HG02678 (cell line): ENCODE measurements at regions not wholly inside any gene's neighbourhood (a gene's known extent, or its start where the extent isn't known, plus 50 kb on each side); places are given as distances from the start of the nearest gene placed in this dataset.

ENCODE experiments used
- ATAC-seq: cut with Tn5 transposase; IDR thresholded peaks from one replicate; pipeline ENCODE4 v1.9.1; 2021; ENCODE audit warnings: mild to moderate bottlenecking, moderate library complexity; ENCODE audit not compliant: unreplicated experiment

DNA sequence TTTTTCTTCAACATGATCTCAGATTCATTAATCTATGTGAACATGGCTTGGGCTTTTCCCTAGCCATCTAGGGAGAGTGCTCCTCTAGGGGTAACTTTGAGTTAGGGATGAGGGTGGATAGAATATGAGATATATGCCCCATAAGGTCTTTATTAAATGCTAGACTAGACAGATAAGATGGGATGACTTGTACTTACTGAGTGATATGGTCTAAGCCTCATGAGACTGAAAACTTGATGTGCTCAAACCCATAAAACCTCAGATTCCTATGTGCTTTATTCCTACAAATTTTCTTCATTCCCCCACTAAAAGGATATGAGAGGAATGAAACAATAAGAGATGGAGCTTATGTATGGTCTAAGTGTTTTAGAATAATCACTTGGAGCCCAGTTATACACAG is 386.6 kb downstream of the YTHDC2 start:
- ATAC-seq = no peak

DNA sequence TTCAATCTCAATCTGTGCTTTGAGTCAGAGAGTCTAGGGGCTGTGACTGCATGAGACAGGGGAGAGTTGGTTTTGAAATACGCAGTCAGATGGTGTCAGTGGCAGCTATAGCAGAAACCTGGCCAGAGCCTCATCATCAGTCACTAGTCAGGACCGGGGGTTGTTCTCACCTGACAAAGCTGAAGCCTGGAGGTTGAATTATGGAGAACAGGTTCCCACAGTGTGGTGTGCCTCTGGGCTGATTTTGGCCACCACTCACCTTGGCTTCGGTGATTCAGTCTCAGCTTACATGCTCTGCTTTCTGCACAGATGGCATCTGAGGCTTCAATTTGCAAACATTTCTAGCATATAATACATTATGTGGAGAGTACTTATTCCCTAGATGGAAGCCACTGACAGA is 387.3 kb downstream of the YTHDC2 start:
- ATAC-seq = no peak

DNA sequence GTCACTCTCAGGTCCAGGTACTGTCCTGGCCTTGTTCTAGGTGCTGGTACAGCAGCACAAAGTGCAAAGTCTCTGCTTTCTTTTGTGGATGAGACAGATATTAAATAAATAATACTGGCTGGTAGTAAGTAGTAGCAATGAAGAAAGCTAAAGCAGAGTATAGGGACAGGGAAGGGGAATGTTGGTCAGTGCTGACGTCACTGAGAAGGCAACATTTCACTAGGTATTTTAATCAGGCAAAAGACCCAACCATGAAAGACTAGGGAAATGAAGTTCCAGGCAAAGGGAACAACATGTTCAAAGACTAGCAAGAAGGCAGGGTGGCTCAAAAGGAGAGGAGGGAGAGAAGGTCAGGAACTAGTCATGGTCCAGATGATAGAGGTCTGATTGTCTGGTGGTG is 388.2 kb downstream of the YTHDC2 start:
- ATAC-seq = no peak

DNA sequence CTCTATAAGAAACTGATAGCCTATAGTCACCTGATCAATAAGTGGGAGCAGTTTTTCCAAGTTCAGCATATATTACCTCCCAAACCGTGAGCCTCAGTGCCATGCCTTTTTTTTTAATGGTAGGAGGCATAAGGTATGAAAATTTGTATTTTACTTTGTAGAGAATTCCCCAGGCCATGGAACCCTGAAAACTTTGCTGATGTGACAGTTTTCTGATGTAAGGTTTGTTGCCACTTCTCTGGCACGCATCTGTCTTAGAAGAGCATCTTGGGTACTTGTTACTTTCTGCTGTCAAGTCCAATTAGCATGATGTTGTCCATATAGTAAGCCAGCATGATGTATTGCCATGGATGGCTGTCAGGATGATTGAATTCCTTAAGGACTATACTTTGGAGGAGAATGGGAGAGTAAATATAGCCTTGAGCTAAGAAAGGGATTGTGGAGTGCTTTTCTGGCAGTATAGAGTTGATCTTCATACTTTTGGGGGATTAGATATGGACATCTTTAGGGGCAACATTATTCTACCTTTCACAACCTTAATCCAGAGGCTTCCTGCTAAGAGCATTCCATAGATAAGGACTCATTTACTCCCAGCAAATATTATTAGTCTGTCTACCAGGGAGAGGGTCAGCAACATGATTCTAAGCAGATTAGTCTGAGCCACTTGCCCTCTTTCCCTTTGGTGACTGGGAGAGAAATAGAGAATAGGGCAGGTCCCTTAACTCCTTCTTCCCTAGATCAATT is 389.6 kb downstream of the YTHDC2 start:
- ATAC-seq = no peak

DNA sequence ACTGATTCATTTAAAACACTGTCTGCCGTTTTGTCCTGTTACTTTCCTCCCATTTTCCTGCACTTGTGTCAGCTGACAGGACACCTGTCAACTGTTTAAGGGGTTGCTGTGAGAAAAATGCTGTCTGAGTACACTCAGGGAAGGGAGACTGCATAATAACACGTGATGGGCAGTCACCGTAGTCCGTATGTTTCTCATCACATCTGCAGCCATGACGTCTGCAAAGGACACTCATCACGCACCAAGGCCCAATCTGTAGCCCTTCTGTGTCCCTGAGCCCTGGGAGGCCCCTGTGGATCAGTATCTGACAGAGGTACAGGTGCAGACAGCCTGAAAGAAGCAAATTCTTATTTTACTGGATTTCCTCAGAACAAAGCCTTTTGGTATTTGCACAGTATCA is 396.3 kb downstream of the YTHDC2 start:
- no peak for ATAC-seq

DNA sequence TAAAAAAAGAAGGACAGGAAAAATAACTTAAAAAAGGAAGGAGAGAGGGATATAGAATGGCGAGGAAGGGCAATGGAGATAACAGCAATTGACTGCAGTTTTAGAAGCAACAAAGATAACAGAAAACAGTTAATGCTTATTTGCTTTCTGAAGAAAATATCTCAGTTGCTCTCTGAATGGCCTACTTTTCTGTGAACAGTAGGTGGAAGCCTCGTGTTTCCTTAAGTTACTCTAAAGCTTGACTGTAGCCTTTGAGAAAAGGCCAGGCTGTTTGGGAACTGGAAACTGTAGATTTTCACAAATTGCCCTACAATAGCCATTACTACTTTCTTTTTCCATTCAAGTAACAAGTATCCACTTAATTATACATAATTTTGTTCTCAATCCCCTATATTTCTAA is 404.5 kb downstream of the YTHDC2 start:
- ATAC-seq = no peak

DNA sequence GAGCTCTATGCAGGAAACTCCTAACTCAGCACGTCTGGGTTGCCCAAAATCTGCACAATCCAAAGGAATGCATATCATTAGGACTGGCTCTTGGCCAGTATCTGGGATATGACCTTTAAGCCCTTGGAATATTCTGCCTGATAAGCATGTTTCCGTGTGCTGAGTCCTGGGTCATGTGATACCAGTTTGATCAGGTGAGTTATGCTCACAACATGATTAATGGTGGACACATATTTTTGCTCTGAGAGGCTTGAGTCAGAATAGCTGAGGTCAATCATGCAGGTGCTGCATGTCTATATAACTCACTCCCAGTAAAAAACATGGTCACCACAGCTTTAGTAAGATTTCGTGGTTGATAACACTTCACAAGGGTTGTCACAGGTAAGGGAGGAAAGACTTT is 408.8 kb downstream of the YTHDC2 start:
- ATAC-seq = no peak

DNA sequence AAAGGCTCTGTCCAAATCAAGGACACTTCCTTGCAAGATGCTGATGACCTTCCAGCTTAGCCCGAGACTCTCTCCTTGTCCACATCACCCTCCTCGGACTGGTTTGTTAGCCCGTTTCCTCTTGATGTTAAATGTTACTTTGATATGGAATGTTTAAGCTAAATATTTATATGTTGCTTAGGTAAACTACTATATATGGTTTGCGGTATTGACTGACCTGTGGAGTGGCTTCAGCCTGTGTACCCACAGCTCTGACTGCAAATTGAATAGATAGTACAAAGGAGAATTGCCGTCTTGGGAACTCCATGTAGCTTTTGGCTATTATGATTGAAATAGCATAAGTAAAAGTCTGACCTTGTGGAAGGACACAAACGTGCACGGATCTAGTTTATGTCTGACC is 422.0 kb downstream of the YTHDC2 start:
- no peak for ATAC-seq

DNA sequence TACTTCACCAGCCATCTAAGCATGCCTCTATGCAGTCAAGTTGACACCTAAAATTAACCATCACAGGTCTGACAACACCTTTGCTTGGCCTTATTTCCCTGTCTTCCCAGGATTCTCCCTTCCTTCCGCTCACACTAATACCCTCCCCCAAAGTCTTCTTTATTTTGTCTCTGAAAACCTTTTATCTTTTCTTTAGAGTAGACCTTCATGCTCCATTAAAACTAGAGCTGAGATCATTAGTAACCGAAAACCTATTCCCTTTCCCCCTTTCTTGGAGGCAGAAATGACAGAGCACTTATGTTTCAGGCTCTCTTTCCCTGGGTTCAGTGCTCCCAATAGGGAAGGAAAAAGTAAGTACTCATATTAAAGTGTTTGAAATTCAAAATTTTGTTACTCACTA is 423.8 kb downstream of the YTHDC2 start:
- no peak for ATAC-seq

DNA sequence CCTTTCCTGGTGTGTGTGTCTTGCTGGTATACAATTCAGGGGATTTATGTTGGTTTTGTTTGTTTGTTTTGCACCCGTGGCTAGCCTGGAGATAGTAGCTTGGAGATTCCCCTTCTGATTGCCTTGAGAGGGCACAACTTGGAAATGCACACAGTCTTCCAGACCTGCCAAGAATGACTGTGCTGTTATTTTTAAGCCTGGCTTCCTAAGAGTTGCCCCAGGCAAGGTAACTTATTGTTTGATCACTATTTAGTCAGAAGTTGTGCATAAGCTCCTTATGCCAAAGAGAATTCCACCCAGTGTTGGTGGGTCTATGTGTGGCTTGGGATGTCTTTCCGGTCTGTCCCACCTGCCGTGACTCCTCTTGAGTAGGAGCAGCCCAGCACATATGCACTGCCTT is 421.9 kb upstream of the KCNN2 start:
- no peak for ATAC-seq

DNA sequence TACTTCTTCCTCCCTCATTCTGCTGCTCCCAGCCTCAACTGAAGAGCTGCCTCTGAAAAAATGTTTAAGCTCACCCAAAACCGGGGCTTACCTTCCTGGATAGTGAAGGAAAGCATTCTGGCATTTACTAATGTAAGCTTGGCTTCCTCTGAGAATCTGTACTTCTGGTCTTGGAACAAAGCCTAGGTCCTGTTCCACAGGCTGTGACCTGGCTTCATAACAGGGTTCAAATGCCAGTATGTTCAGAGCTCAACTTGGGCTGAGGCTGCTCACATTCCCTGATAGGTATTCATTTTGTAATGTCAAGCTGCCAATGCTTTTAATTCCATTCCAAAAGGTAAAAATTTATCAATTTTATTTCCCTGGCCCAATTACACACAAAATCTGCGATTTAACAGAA is 411.7 kb upstream of the KCNN2 start:
- ATAC-seq = no peak

DNA sequence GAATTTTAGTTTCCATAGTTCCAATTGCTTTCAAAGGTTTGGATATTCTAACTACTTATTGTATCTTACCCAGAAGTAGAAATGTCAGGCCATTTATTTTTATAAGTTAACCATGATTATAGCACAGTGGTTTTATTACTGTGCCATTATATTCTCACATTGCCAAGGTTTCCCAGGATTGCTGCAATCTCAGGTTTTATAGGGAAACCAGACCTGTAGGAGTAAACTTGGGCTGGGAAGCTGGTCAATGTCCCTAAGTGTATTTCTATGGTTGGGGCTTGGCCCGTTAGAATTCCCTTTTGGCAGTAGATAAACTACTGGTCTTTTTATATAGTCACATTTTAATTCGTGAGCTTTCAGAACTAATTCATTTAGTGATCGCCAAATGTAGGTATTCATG is 396.6 kb upstream of the KCNN2 start:
- ATAC-seq = no peak

DNA sequence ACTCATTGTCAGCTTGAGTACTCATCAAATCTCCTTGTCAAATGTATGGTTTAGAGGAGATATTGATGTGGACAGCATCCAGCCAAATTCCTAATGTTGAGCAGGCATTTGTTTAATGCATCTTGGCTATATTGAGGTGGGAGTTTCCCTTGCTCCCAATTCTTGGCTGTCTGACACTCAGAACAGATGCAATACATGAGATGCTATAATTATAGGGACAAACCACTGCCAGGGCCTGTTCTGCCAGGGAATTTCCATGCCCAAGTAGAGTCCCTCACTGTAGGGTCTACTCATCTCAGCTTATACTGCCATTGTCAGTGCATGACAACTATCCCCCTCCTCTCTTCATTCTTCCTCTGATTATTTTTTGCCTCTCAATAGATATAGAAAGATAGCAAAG is 392.0 kb upstream of the KCNN2 start:
- no peak for ATAC-seq

DNA sequence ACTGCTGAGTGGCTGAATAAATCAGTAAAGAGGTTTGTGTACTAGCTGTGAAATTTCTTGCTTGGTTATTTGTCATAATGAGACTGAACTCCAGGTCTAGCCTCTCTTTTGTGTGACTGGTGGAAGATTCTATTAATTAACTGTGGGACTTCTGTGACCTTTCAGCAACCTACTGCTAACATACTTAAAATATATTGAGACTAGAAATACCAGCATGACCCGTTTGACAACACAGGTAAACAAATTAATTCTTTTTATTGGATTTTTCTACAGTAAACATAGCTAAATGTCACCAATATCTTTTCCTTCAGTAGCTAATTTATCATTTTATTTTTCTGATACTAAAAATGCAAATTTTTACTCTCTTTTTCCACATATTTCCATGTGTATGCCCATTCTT is 390.4 kb upstream of the KCNN2 start:
- no peak for ATAC-seq

DNA sequence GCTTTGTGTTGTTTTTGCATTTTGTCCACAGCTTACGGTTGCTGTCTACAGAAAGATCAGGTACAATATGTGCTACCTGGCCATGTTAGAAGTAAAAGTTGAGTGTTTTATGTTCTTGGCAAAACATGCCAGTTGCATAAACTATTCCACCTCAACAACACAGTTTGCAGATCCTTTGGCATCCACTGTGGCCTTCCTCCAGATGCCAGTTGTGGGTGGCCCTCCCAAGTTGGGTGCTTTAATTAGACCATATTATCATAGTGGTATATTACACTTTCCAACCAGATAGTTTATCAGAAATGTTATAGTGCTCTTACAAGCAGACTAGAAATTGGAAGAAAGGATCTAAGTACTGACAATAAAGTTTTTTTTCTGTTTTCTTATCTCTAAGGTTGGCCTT is 386.9 kb upstream of the KCNN2 start:
- ATAC-seq = no peak

DNA sequence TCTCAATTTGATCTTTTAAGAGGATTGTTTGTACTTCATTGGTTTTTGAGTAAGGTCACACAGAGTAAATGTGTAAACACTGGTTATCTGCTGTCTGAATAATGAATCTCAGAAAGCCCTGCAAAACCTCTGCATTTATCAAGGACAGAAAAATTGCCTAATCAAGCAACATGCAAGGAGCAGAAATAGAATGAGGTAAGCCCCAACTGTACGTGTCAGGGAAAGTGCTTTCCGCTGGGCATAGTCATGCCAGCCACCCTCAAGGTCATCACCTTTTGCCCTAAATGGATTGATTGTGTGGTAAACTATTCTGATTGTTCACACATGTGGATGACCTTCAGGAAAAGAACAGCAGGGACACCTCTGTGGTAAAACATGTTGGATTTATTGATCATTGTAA is 376.9 kb upstream of the KCNN2 start:
- ATAC-seq = no peak

DNA sequence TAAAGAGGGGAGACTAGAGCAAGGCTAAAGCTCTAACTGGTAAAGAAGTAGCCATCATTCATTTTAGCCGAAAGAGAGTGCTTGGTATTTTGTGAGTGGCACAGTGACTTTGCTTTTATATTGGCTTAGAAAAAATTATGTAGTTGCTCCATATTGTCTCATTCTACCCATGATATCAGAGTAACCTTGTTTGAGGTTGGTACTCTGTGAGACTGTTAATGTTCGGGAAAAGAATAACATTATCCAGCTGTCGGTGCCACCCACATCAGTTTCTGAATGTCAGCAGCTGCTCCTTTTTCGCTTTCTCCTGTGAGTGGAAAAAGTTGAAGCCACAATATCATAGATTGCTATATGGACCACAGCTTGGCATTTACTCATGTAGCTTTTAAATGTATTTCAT is 376.4 kb upstream of the KCNN2 start:
- ATAC-seq = no peak

DNA sequence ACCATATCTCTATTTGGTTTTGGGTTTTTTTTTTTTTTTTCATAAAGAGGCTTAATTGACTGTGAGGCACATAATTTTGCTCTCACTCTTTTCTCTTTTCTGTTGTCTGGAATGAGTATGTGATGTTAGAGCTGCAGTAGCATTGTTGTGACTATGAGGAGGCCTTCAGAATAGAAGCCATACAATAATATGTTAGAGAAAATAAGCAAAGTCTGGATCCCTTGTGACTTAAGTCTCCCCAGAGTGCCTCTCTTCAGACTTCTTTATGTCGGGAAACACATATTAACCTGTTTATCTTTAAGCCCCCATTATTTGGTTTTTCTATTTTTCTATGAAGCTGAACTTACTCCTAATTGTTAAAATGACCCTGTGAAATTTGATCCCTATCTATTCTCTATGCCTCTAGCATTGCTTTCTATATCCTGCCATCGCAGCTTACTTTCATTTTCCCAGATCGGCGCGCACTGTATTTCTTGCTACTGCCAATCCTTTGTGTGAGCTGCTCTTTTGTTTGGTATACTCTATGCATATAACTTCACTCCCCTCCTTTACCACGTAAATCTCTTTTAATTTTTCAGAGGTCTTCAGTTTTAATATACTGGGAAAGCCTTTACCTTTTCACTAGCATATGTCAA is 372.5 kb upstream of the KCNN2 start:
- no peak for ATAC-seq

DNA sequence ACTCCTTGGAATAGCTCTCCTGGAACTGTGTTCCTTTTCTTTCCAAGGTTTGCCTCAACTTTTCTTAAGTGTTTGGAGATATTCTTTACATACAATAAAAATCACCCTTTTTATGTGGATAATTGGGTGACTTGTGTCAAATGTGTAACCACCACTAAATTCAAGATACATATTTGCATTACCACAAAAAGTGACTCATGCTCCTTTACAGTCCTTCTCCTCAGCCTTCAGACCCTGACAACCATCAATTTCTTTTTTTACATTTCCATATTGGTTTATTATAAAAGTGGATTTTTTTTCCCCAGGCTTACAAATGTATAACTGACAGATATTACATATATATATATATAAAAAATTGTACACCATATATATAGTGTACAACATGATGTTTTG is 372.0 kb upstream of the KCNN2 start:
- no peak for ATAC-seq

DNA sequence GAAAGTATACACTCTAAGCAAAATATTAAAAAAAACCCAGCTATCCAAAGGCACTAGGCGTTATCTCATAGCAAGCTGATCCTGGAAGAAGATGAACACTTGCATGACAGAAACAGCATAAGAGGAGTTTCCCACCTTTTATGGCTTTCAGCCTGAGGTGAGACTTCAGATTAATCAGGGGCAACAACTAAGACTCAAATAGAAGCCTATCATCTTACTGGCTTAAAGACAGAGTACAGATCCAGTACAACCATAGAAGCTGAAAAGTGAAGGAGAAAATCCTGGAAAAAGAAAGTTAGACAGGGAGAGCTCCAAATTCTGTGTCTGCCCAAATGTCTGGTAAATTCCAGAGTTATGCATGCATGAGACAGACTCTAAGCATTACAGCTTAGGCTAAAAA is 360.8 kb upstream of the KCNN2 start:
- ATAC-seq = no peak

DNA sequence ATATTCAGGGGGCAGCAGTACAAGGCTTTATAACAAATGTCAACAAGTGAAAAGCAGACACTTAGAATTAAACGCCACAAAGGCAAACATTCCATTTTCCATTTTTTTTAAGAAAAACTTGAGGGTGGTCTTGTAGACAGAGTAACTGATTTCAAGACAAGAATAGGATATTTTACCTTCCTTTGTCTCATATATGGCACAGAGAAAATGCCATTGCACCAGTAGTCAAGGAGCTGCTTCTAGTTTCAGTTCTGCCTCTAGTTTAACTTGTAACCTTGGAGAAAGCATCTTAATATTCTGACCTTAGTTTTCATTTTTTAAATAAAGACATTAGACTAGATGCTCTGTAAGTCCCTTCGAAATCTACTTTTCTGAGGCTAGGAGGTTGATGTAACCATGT is 355.3 kb upstream of the KCNN2 start:
- no peak for ATAC-seq

DNA sequence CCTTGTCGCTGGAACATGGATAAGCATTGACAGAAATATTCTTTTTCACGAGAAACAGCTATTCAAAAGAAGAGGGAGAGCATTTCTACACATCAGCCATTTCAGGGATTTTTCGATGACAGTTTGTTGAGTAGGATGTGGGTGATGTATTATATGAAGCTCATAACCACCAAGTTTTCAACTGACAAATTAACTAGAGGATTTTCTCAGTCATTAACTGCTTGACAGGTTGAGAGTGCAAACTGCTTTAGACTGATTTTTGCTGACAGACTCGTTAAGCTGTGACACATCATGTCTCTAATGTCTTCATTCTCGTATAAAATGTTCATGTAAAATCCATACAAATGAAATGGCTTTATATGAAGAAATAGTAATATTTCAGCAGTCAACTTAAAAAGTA is 354.2 kb upstream of the KCNN2 start:
- ATAC-seq = no peak

DNA sequence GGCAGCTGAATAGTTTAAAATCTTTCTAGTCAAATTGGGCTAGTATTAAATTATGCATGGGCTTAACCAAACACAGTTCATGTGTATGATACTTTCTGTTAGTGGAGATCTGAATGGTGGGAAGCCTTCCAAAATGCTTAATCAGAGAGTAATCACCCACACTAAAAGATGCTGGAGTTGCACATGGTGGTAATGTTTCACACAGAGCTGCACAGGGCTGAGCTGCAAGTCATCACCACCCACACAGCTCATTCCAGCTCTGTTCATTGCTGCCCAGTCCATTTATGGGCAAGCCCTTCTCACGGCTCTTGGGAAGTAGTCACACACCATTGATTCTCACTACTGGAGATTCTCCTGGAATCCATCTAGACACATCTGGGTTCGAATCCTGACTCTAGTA is 351.5 kb upstream of the KCNN2 start:
- ATAC-seq = no peak
